Stimulated activated CD4-positive, alpha-beta T cell treated with anti-CD3 and anti-CD28 coated beads, TNF-alpha, amount 100 ng/mL, for 48 hours (primary cell): ENCODE measurements at regions not wholly inside any gene's neighbourhood (a gene's known extent, or its start where the extent isn't known, plus 50 kb on each side); places are given as distances from the start of the nearest gene placed in this dataset.

Experiments
- DNase-seq, 3 donors: peaks; one replicate each; pipeline ENCODE4 v3.0.0-alpha.2; 2020; ENCODE audit warnings: low read depth in 3 of 3

DNA sequence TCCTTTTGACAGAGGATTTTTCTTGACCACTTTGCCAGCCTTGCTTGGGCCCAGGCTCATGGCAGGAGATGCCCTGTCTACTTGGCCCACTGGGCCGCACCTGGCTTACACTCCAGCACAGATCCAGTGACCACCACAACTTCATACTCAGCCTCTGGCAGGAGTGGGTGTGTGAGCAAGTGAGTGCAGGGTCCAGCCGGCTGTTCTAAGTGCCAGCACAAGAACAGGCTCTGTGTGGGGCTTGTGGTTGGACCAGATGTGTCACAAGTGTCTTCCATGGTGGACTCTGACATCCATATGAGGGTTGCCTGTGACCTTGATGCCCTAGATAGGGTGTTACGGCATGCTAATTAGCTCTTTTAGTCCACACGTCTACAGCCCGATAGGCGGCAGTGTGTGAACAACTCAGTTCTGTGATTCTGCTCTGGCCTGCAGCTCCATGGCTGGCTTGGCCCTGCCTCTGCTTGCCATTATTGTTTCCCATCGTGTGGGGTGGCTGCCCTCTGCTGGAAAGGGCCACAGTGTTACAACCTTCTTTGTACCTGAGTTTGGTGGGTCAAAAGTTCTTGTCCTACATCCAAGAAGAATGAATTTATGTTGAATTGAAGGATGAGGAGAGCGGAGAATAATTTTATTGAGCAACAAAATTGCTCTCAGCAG lies 1089.1 kb downstream of the SLC6A15 start:
- peak in 2 of 3 donors; percentile 7 for DNase-seq

DNA sequence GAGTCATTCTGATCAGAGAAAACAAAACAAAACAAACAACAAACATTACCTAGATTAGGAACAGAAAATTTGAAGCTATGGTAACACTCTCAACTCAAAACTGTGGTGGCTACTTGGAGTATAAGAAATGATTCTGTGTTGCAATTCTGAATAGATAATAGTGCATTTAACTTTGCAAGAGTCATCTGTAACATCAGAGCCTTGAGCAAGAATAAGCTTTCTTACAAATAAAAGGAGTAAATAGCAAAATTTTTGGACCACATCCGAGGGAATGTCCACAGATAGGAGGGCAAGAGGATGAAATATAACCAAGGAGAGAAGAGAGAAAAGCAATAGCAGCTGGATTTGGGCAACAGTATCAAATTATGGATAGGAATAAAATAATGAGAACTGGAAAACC lies 1090.6 kb downstream of the SLC6A15 start:
- DNase-seq: no peak

GRCh38 chr12:83818881-83819280 lies 1093.7 kb downstream of the SLC6A15 start:
- DNase-seq: no peak

DNA sequence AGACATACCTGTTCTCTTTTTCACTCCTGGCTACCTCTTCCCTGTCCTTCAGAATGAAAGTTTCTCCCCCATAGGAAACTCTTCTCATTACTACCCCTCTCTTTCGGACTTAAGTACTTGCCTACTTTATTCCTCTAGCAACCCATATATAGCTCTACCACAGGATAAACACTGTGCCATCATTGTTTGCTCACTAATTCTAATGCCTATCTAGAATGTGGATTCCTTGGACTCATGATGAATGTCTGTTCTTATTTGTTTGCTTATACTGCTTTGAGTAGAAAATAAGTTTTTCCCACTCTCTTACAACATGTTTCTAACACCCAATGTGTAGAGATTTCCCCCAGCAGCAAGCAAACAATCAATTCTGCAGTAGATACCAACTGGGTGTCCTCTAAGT lies 1094.9 kb downstream of the SLC6A15 start:
- no peak for DNase-seq

GRCh38 chr12:83808591-83808990 lies 1104.0 kb downstream of the SLC6A15 start:
- no peak for DNase-seq

GRCh38 chr12:83807871-83808270 lies 1104.7 kb downstream of the SLC6A15 start:
- DNase-seq: no peak

GRCh38 chr12:83805873-83806272 lies 1106.7 kb downstream of the SLC6A15 start:
- no peak for DNase-seq

- no peak for DNase-seq
Observed at GRCh38 chr12:83805156-83805772, 1107.3 kb downstream of the SLC6A15 start.

DNA sequence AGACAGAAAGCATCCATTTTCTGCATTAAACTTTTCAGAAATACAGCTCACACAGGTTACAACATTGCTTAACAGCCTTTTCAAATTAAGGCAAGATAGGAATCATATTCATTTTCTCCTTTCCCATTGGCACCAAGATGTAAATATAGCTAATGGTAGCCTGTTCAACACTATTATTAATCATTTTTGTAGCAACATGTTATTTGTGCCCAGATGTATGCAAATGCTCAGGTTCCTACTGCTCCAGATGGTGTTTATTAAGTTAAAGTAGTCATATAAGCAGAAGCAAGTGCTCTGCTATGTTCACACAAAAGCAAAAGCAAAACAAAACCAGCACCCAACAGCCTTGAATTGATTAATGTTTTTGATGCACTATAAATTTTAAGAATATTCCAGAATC lies 1110.6 kb downstream of the SLC6A15 start:
- no peak for DNase-seq

DNA sequence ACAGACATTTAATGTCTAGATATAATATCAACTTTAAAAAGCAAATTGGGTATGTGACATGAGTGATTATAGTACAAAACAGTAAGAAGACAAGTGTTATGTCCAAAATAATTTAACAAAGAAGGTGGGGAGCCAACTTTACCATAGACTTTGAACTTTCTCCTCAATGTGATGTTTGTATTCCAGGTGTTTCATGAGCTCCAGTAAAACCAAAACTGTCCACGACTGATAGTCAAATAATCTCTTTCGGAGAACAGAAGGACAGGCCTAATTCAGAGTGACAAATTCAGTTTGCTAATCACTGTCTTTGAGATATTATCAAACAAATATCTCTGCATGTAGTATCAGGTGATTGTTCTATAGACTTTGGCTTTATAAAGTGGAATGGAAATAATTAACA lies 1112.6 kb downstream of the SLC6A15 start:
- no peak for DNase-seq

GRCh38 chr12:83796531-83796930 lies 1109.8 kb downstream of the TMTC2 start:
- no peak for DNase-seq

- DNase-seq: no peak
Observed at GRCh38 chr12:83793616-83794015, 1106.9 kb downstream of the TMTC2 start.

DNA sequence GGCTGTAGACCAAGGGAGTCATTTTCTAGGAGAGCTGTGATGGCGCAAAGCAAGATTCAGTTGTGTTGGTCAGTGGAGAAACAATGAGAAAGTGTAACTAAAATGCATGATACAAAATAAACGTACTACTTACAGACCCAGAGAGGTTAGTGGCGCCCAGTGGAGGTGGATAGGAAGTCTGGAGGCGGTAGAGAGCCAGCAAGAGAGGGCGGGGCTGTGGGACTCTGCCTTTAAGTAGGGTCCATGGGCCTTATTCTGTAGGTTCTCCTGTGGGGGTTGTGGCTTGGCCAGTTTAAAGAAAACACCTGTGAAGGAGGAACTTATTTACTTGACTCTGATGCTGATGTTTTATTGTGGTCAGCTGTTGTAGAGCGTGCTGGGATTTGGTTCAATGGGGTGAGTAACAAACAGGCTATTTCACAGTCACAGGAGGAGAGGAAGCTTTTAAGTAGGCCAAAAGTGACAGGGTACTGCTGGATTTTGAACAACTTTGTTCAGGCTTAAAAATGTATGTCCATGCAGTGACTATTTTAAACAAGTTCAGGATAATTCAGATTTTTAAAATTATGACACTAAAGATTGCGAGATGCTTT lies 1097.7 kb downstream of the TMTC2 start:
- DNase-seq: no peak

- no peak for DNase-seq
Observed at GRCh38 chr12:83779526-83779925, 1092.8 kb downstream of the TMTC2 start.

DNA sequence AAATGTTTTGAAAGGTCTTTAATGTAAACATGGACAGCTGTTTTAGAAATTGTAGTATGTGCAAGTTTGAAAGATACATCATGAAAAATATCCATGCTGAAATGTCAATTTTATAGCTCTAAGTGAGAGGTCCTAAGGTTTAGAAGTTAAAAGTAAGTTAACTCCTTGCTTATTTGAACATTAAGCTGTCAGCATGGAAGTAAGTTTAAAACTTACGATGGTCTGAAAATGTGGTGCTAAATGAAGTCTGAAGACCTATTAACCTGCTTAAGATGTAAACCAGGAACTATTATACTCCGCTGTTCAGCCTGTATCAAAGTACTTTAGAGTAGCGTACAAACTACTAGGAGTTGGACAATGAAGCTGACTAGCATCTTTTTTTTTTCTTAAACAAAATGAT lies 1082.4 kb downstream of the TMTC2 start:
- no peak for DNase-seq

GRCh38 chr12:83767723-83768122 lies 1081.0 kb downstream of the TMTC2 start:
- DNase-seq: no peak

DNA sequence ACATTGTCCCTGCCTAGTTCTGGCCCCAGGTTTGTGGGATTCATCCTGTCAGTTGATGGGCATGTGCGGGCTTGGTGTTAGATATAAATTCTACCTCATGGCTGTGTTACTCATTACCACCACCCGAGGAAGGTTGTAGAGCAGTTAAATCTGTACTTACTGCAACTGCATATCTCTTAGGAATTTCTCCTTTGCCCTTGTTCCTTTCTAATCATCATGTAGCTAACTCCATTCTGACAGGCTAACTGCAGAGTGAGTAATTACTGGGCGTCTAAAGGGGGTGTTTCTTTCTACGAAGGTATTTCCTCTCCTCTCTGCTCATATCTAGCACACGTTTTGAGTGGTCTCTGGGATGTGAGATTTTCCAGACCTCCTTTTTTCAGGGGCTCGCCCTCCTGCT lies 1076.7 kb downstream of the TMTC2 start:
- DNase-seq: no peak

DNA sequence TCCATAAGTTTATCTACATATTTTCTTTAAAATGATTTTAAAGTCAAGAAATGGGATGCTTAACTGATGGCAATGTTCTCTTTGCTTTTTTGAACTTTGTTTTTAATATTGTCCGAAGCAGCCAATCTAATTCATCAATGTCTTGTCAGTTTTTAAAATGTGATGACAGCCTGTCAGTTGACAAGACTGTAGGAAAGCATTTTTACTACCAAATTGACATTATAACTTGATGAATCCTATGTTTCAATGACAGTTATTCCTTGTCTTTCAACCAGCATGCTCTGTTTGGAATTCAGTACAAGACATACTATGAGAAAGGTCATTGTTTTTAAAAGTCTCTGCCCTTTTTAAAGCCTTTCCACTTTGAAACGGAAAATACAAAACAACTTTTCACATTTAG lies 1073.2 kb downstream of the TMTC2 start:
- no peak for DNase-seq

GRCh38 chr12:83758888-83759631 lies 1072.4 kb downstream of the TMTC2 start:
- no peak for DNase-seq

GRCh38 chr12:83753904-83754303 lies 1067.2 kb downstream of the TMTC2 start:
- DNase-seq: no peak

DNA sequence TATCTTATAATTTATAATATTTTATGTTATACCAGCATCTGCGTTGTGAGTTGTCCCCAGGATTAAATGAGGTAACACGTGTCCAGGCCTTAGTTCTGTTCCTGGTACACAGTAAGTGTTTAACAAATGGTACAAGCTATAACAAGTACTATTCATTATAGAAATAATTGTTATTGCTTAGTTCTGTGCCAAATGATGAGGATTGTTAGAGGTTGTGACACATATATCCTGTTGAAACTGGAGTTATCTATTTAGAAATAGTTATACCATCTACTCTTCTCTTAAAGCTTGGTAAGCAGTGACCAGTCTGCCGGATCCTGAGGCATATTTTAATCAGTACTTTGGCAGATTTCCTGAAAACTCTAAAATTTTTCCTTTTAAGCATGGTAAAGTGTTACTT lies 1066.5 kb downstream of the TMTC2 start:
- DNase-seq: no peak

DNA sequence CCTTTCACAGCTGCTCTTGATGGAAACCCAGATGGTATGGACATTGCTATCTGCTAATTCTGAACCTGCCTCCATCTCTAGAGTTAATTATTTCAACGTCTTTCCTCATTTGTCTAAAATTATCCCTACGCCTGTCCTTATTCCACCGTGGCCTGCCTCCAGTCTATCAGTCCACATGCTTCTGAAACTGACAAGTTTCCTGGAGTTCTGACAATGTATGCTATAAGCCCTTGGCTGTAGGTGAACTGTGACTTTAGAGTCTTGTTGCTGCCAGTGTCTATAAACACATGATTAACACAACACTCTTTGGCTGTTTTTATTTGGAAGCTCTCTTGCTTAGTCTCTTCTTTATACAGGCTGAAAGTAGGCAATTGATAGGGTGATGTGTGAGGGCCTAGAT lies 1052.9 kb downstream of the TMTC2 start:
- no peak for DNase-seq

DNA sequence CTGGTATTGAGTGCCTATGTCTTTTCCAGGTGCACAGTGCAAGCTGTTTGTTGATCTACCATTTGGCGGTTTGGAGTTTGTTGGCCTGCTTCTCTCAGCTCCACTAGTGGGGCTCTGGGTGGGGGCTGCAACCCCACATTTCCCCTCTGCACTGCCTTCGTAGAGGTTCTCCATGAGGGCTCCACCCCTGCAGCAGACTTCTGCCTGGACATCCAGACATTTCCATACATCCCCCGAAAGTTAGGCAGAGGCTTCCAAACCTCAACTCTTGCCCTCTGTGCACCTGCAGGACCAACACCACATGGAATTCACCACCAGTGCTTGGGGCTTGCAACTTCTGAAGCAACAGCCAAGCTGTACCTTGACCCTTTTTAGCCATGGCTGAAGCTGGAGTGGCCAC lies 1024.1 kb downstream of the TMTC2 start:
- no peak for DNase-seq
